ENCODE measurements at regions not wholly inside any gene's neighbourhood (a gene's known extent, or its start where the extent isn't known, plus 50 kb on each side); places are given as distances from the start of the nearest gene placed in this dataset.

GRCh38 chr6:211871-212497 is 80.3 kb upstream of the DUSP22 start:
- no peak for TF ChIP-seq CTCF (IDR thresholded peaks at IDR 0.05; ENCODE audit: insufficient read depth, low read length, poor library complexity, severe bottlenecking)
- H3K4me3 ChIP-seq (replicated peaks; ENCODE audit: low read depth, low read length) = no peak overlapping the region
- H3K27me3 ChIP-seq (replicated peaks; ENCODE audit: control insufficient read depth, insufficient read depth, low read length) = no peaks in the 10 kb centered on the region
- no peak for DNase-seq (ENCODE audit: extremely low read depth, insufficient read length)
- no peaks in the 10 kb centered on the region for H3K36me3 ChIP-seq (ENCODE audit: control insufficient read depth, insufficient read depth, low read length)

- H3K27me3 ChIP-seq (replicated peaks; ENCODE audit: control insufficient read depth, insufficient read depth, low read length) = no peaks in the 10 kb centered on the region
- no peak for TF ChIP-seq CTCF (IDR thresholded peaks at IDR 0.05; ENCODE audit: insufficient read depth, low read length, poor library complexity, severe bottlenecking)
- no peak overlapping the region for H3K4me3 ChIP-seq (replicated peaks; ENCODE audit: low read depth, low read length)
- no peaks in the 10 kb centered on the region for H3K36me3 ChIP-seq (ENCODE audit: control insufficient read depth, insufficient read depth, low read length)
- no peak for DNase-seq (ENCODE audit: extremely low read depth, insufficient read length)
Observed at GRCh38 chr6:213284-213683, 79.0 kb upstream of the DUSP22 start.

GRCh38 chr6:214428-214827 is 77.9 kb upstream of the DUSP22 start:
- Histone ChIP-seq H3K27me3 (replicated peaks; ENCODE audit: control insufficient read depth, insufficient read depth, low read length) (no peaks in the 10 kb centered on the region), H3K36me3 (ENCODE audit: control insufficient read depth, insufficient read depth, low read length) (no peaks in the 10 kb centered on the region)

GRCh38 chr6:215335-216034 is 76.8 kb upstream of the DUSP22 start:
- Histone ChIP-seq H3K27me3 (replicated peaks; ENCODE audit: control insufficient read depth, insufficient read depth, low read length) (no peaks in the 10 kb centered on the region), H3K4me3 (replicated peaks; ENCODE audit: low read depth, low read length) (no peak overlapping the region), H3K36me3 (ENCODE audit: control insufficient read depth, insufficient read depth, low read length) (no peaks in the 10 kb centered on the region)
- no peak for DNase-seq (ENCODE audit: extremely low read depth, insufficient read length)
- TF ChIP-seq CTCF (IDR thresholded peaks at IDR 0.05; ENCODE audit: insufficient read depth, low read length, poor library complexity, severe bottlenecking) = no peak

More at GRCh38 chr6:214428-214827, 77.9 kb upstream of the DUSP22 start:
- TF ChIP-seq CTCF (IDR thresholded peaks at IDR 0.05; ENCODE audit: insufficient read depth, low read length, poor library complexity, severe bottlenecking) = no peak
- no peak for DNase-seq (ENCODE audit: extremely low read depth, insufficient read length)
- no peak overlapping the region for H3K4me3 ChIP-seq (replicated peaks; ENCODE audit: low read depth, low read length)

- TF ChIP-seq CTCF (IDR thresholded peaks at IDR 0.05; ENCODE audit: insufficient read depth, low read length, poor library complexity, severe bottlenecking) = peak; percentile 89
- no peaks in the 10 kb centered on the region for H3K27me3 ChIP-seq (replicated peaks; ENCODE audit: control insufficient read depth, insufficient read depth, low read length)
Observed at GRCh38 chr6:217048-217659, 75.1 kb upstream of the DUSP22 start.

More at GRCh38 chr6:217048-217659, 75.1 kb upstream of the DUSP22 start:
- Histone ChIP-seq H3K4me3 (replicated peaks; ENCODE audit: low read depth, low read length) (no peak overlapping the region), H3K36me3 (ENCODE audit: control insufficient read depth, insufficient read depth, low read length) (no peaks in the 10 kb centered on the region)
- DNase-seq (ENCODE audit: extremely low read depth, insufficient read length) = peak; percentile 84
